HCT116 (cell line): ENCODE measurements at regions not wholly inside any gene's neighbourhood (a gene's known extent, or its start where the extent isn't known, plus 50 kb on each side); places are given as distances from the start of the nearest gene placed in this dataset.

Experiments
- ATAC-seq: fragments of 200-7000 bp; cut with Tn5 transposase; 2 replicates; pipeline ENCODE4 v1.9.1; 2020; ENCODE audit warnings: mild to moderate bottlenecking, moderate library complexity
- BruUV-seq: library from RNA; stranded (reverse); fragments of 400-500 nt; replicated peaks from 2 replicates; lab custom pipeline; 2021; lab: Mats Ljungman, UMichigan
- CTCF ChIA-PET: fragments of 300-600 bp; sonication (Branson Sonifier 250); formaldehyde crosslinking; loops from one replicate; lab custom pipeline; 2021; ENCODE audit warnings: antibody characterized with exemption; lab: Charles Lee
- POLR2A ChIA-PET: fragments of 300-600, 350-600 bp; sonication (Branson Sonifier 250); formaldehyde crosslinking; loops from one replicate; lab custom pipeline; 2021; ENCODE audit warnings: antibody characterized with exemption; lab: Charles Lee
- RAD21 ChIA-PET, 2 experiments: fragments of 300-600 bp; sonication (Branson Sonifier 250); formaldehyde crosslinking; loops; one replicate each; lab custom pipeline; 2023; ENCODE audit warnings: low total read pairs in 2 of 2; ENCODE audit not compliant: uncharacterized antibody in 2 of 2, unreplicated experiment in 2 of 2, low non-redundant PET in 1 of 2; lab: Charles Lee
- DNase-seq: peaks from one replicate; pipeline ENCODE4 v3.0.0-alpha.2; 2010; ENCODE audit warnings: low read depth, low spot score
- H2AFZ ChIP-seq: fragments of 200-600 bp; shearing (Covaris generic), sonication (generic); 2 replicates; pipeline ENCODE4 v1.6.1; 2017; ENCODE audit warnings: low read depth, mixed run types, mixed read lengths, antibody characterized with exemption, low read length; ENCODE audit not compliant: poor library complexity, severe bottlenecking
- H3K27ac ChIP-seq: 2 replicates; pipeline ENCODE4 v1.5.1; 2012; ENCODE audit warnings: low read depth, low read length
- H3K27me3 ChIP-seq: fragments of 200-600 bp; sonication (generic); 2 replicates; pipeline ENCODE4 v1.6.1; 2016; ENCODE audit warnings: mixed run types, low read length, mixed read lengths; ENCODE audit not compliant: insufficient read depth
- H3K36me3 ChIP-seq, 2 experiments: fragments of 200-500 bp in 1 of 2; fragments of 200-600 bp in 1 of 2; sonication (Bioruptor generic) in 1 of 2; sonication (generic) in 1 of 2; 2 replicates each; pipeline versions ENCODE4 v1.5.1 to v1.6.1; 2014 to 2016; ENCODE audit warnings: low read length in 2 of 2, inconsistent platforms in 1 of 2, mixed read lengths in 1 of 2, mixed run types in 1 of 2; ENCODE audit not compliant: insufficient read depth in 2 of 2, control insufficient read depth in 1 of 2
- H3K4me1 ChIP-seq, 2 experiments: fragments of 200-600 bp in 1 of 2; sonication (generic) in 1 of 2; 2 replicates each; pipeline versions ENCODE4 v1.5.1 to v1.6.1; 2012 to 2017; ENCODE audit warnings: low read length in 2 of 2, inconsistent platforms in 1 of 2, mild to moderate bottlenecking in 1 of 2, mixed read lengths in 1 of 2, mixed run types in 1 of 2, moderate library complexity in 1 of 2; ENCODE audit not compliant: insufficient read depth in 2 of 2, control insufficient read depth in 1 of 2
- H3K4me2 ChIP-seq: fragments of 200-600 bp; sonication (generic); 2 replicates; pipeline ENCODE4 v1.6.1; 2017; ENCODE audit warnings: mixed run types, low read length, mixed read lengths
- H3K4me3 ChIP-seq, 2 experiments: fragments of 200-600 bp in 1 of 2; sonication (generic) in 1 of 2; replicated peaks in 1 of 2; 2 replicates each; pipeline ENCODE4 v1.5.1; 2011 to 2016; ENCODE audit warnings: low read length in 2 of 2, control low read depth in 1 of 2, low read depth in 1 of 2, mild to moderate bottlenecking in 1 of 2, mixed read lengths in 1 of 2, mixed run types in 1 of 2
- H3K79me2 ChIP-seq: fragments of 200-600 bp; sonication (generic); 2 replicates; pipeline ENCODE4 v1.6.1; 2017; ENCODE audit warnings: mild to moderate bottlenecking, mixed run types, low read length, moderate library complexity, mixed read lengths; ENCODE audit not compliant: insufficient read depth
- H3K9ac ChIP-seq: fragments of 200-600 bp; sonication (generic); 2 replicates; pipeline ENCODE4 v1.6.1; 2016; ENCODE audit warnings: low read length, mixed read lengths
- H3K9me2 ChIP-seq: fragments of 200-600 bp; sonication (generic), shearing (Covaris generic); 2 replicates; pipeline ENCODE4 v1.6.1; 2017; ENCODE audit warnings: mixed run types, mild to moderate bottlenecking, moderate library complexity; ENCODE audit not compliant: insufficient read depth
- H3K9me3 ChIP-seq, 2 experiments: fragments of 200-500 bp in 1 of 2; fragments of 200-600 bp in 1 of 2; sonication (Bioruptor generic) in 1 of 2; sonication (generic) in 1 of 2; 2 replicates each; pipeline ENCODE4 v1.6.1; 2014 to 2017; ENCODE audit warnings: low read length in 2 of 2, mixed read lengths in 2 of 2, inconsistent platforms in 1 of 2, low read depth in 1 of 2, mild to moderate bottlenecking in 1 of 2, mixed run types in 1 of 2, moderate library complexity in 1 of 2; ENCODE audit not compliant: control insufficient read depth in 1 of 2, insufficient read depth in 1 of 2
- H4K20me1 ChIP-seq: fragments of 200-600 bp; sonication (generic), shearing (Covaris generic); 2 replicates; pipeline ENCODE4 v1.6.1; 2017; ENCODE audit warnings: mixed run types, mild to moderate bottlenecking, moderate library complexity; ENCODE audit not compliant: insufficient read depth
- ATF3 ChIP-seq: IDR thresholded peaks from 2 replicates; pipeline ENCODE4 v1.6.1; 2012
- CEBPB ChIP-seq: IDR thresholded peaks from 2 replicates; pipeline ENCODE4 v1.6.1; 2012; ENCODE audit warnings: low read depth
- EZH2 ChIP-seq: fragments of 200-600 bp; sonication (generic); IDR thresholded peaks from 2 replicates; pipeline ENCODE4 v1.6.1; 2017; ENCODE audit warnings: antibody characterized with exemption, mixed run types
- EZH2phosphoT487 ChIP-seq: fragments of 200-600 bp; IDR thresholded peaks from 2 replicates; pipeline ENCODE4 v1.6.1; 2018; ENCODE audit warnings: antibody characterized with exemption, borderline replicate concordance
- FOSL1 ChIP-seq: IDR thresholded peaks from 2 replicates; pipeline ENCODE4 v1.6.1; 2012; ENCODE audit warnings: low read depth
- JUND ChIP-seq: IDR thresholded peaks from 2 replicates; pipeline ENCODE4 v1.6.1; 2012
- POLR2A ChIP-seq: IDR thresholded peaks from 2 replicates; pipeline ENCODE4 v1.7.0; 2011; ENCODE audit warnings: borderline replicate concordance; ENCODE audit not compliant: insufficient read depth, insufficient read length; ENCODE audit errors: extremely low read depth
- POLR2AphosphoS5 ChIP-seq: IDR thresholded peaks from 2 replicates; pipeline ENCODE4 v1.6.1; 2011; ENCODE audit warnings: mild to moderate bottlenecking, low read depth, low read length, moderate library complexity
- RAD21 ChIP-seq: IDR thresholded peaks from 2 replicates; pipeline ENCODE4 v1.6.1; 2012; ENCODE audit warnings: low read depth, mild to moderate bottlenecking
- YY1 ChIP-seq: IDR thresholded peaks from 2 replicates; pipeline ENCODE4 v1.6.1; 2011; ENCODE audit warnings: low read length, low read depth, moderate library complexity, mild to moderate bottlenecking; ENCODE audit not compliant: insufficient replicate concordance; ENCODE audit errors: extremely low read depth
- intact Hi-C: fragments of 100-400 bp; cut with micrococcal nuclease; formaldehyde crosslinking; loops from 2 replicates; pipeline ENCODE4 v1.10.0; 2022
- TF ChIP-seq, protein P1 (sequence below): IDR thresholded peaks from 2 replicates; pipeline ENCODE4 v1.6.1; 2012
- TF ChIP-seq, protein P2 (sequence below): IDR thresholded peaks from 2 replicates; pipeline ENCODE4 v1.6.1; 2011; ENCODE audit warnings: mild to moderate bottlenecking, low read length, moderate library complexity; ENCODE audit not compliant: insufficient replicate concordance; ENCODE audit errors: extremely low read depth
- TF ChIP-seq, protein P3 (sequence below): IDR thresholded peaks from 2 replicates; pipeline ENCODE4 v1.6.1; 2012; ENCODE audit warnings: low read depth

DNA sequence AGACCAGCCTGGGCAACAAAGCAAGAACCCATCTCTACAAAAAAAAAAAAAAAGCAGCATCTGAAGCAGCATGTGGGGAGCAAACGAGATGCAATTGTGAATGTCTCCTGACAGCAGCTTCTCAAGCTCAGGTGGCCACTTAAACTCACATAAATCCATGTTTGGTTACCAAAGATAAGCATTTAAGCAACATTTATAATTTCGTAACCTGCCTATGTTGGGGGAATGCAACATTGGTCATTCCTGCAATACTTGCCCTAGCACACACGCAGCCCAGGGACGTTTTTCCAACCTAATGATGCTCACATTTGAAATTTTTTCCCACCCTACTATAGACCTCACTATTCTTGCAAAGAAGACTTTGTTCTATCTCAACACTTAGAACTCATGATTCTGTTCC, 113.3 kb downstream of the ZFP64 start:
- H4K20me1 ChIP-seq: no peaks in the 10 kb centered on the region
- no peaks in the 10 kb centered on the region for H3K79me2 ChIP-seq
- H3K9me2 ChIP-seq: no peaks in the 10 kb centered on the region
- ATAC-seq (no peak), DNase-seq (no peak)
- BruUV-seq: no TSS peak
- no peaks in the 10 kb centered on the region for H3K27me3 ChIP-seq
- H3K27ac ChIP-seq: no peak overlapping the region
- no peak overlapping the region for H3K4me2 ChIP-seq
- H3K9me3 ChIP-seq: no peaks in the 10 kb centered on the region
- no peaks in the 10 kb centered on the region for H3K36me3 ChIP-seq
- no peaks in the 10 kb centered on the region for H3K4me1 ChIP-seq
- intact Hi-C loops: no loop called here
- no peak overlapping the region for H2AFZ ChIP-seq
- H3K4me3 ChIP-seq: no peak overlapping the region
- ChIA-PET RAD21 (no interaction called here), CTCF (interaction anchor here (0.7 to 1.0 kb wide), 2 partner anchors 60 to 99 kb away, joined by 3 read pairs; no protein-coding TSS in a partner anchor), POLR2A (no interaction called here)
- no peak for TF ChIP-seq EZH2phosphoT487
- TF ChIP-seq, protein P1, sequence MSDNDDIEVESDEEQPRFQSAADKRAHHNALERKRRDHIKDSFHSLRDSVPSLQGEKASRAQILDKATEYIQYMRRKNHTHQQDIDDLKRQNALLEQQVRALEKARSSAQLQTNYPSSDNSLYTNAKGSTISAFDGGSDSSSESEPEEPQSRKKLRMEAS: no peak
- no peak for TF ChIP-seq POLR2A
- TF ChIP-seq, protein P2, sequence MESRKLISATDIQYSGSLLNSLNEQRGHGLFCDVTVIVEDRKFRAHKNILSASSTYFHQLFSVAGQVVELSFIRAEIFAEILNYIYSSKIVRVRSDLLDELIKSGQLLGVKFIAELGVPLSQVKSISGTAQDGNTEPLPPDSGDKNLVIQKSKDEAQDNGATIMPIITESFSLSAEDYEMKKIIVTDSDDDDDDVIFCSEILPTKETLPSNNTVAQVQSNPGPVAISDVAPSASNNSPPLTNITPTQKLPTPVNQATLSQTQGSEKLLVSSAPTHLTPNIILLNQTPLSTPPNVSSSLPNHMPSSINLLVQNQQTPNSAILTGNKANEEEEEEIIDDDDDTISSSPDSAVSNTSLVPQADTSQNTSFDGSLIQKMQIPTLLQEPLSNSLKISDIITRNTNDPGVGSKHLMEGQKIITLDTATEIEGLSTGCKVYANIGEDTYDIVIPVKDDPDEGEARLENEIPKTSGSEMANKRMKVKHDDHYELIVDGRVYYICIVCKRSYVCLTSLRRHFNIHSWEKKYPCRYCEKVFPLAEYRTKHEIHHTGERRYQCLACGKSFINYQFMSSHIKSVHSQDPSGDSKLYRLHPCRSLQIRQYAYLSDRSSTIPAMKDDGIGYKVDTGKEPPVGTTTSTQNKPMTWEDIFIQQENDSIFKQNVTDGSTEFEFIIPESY: no peak
- TF ChIP-seq ATF3: no peak
- no peak for TF ChIP-seq EZH2
- TF ChIP-seq POLR2AphosphoS5: no peak
- no peak for TF ChIP-seq JUND
- TF ChIP-seq, protein P3, sequence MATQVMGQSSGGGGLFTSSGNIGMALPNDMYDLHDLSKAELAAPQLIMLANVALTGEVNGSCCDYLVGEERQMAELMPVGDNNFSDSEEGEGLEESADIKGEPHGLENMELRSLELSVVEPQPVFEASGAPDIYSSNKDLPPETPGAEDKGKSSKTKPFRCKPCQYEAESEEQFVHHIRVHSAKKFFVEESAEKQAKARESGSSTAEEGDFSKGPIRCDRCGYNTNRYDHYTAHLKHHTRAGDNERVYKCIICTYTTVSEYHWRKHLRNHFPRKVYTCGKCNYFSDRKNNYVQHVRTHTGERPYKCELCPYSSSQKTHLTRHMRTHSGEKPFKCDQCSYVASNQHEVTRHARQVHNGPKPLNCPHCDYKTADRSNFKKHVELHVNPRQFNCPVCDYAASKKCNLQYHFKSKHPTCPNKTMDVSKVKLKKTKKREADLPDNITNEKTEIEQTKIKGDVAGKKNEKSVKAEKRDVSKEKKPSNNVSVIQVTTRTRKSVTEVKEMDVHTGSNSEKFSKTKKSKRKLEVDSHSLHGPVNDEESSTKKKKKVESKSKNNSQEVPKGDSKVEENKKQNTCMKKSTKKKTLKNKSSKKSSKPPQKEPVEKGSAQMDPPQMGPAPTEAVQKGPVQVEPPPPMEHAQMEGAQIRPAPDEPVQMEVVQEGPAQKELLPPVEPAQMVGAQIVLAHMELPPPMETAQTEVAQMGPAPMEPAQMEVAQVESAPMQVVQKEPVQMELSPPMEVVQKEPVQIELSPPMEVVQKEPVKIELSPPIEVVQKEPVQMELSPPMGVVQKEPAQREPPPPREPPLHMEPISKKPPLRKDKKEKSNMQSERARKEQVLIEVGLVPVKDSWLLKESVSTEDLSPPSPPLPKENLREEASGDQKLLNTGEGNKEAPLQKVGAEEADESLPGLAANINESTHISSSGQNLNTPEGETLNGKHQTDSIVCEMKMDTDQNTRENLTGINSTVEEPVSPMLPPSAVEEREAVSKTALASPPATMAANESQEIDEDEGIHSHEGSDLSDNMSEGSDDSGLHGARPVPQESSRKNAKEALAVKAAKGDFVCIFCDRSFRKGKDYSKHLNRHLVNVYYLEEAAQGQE: no peak
- TF ChIP-seq RAD21: no peak
- TF ChIP-seq FOSL1: no peak
- TF ChIP-seq CEBPB: no peak
- TF ChIP-seq YY1: no peak
- H3K9ac ChIP-seq: no peak overlapping the region
